GM21528 (cell line): ENCODE measurements at regions not wholly inside any gene's neighbourhood (a gene's known extent, or its start where the extent isn't known, plus 50 kb on each side); places are given as distances from the start of the nearest gene placed in this dataset.

Source experiments
- ATAC-seq: cut with Tn5 transposase; IDR thresholded peaks from one replicate; pipeline ENCODE4 v1.9.1; 2021; ENCODE audit warnings: mild to moderate bottlenecking, moderate library complexity; ENCODE audit not compliant: unreplicated experiment, low FRiP score

- no peak for ATAC-seq
These were observed 84.0 kb upstream of the PALMD start for GRCh38 chr1:99561952-99562351.

- ATAC-seq = no peak
These were observed 80.2 kb upstream of the PALMD start for GRCh38 chr1:99565606-99566289.

GRCh38 chr1:99566290-99567021 is 79.5 kb upstream of the PALMD start:
- no peak for ATAC-seq

DNA sequence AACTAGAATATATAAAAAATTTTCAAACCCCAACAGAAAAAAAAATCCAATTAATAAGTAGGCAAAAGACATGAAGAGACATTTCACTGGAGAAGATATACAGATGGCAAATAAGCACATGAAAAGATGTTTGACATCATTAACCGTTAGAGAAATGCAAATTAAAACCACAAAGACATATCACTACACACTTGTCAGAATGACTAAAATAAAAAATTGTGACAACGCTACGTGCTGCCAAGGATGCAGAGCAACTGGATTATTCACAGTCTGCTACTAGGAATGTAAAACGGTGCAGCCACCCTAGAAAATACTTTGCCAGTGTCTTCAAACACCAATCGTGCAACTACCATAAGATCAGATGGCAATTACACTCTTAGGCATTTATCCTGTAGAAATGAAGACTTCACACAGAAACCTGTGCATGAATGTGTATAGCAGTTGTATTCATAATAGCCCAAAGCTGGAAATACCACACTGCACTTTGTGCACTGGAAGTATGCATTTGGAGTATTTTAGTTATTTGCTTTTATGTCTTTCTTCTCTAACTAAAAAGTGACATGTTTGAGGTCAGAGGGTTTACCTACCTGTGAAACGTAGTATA is 75.3 kb upstream of the PALMD start:
- ATAC-seq = no peak

DNA sequence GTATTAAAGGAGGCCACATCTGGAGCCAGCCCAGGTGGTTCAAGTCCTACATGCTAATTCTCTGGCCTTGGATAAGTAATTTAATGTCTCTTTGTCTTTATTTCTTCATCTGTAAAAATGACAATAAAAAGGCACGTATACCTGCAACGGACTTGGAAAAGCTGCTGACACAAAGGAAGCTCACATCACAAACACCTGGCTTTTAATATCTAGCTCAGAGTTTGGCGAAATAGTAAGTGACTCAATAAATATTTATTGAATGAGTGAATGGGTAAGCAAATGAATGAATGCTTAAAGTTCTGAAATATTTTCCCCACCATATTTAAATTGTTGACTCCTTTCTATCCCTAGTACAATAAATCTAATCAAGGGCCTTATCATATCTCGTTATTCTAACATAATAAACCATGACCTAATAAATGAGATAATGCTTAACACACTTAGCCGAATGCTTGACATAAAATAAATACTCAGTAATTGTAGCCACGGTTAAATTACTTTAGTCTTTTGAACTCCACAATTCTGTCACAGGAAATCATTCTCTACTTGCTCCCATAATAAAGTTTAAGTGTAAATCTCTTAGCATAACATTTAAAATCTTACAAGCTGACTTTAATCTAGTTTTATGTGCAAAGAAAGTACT is 74.7 kb upstream of the PALMD start:
- ATAC-seq = no peak

DNA sequence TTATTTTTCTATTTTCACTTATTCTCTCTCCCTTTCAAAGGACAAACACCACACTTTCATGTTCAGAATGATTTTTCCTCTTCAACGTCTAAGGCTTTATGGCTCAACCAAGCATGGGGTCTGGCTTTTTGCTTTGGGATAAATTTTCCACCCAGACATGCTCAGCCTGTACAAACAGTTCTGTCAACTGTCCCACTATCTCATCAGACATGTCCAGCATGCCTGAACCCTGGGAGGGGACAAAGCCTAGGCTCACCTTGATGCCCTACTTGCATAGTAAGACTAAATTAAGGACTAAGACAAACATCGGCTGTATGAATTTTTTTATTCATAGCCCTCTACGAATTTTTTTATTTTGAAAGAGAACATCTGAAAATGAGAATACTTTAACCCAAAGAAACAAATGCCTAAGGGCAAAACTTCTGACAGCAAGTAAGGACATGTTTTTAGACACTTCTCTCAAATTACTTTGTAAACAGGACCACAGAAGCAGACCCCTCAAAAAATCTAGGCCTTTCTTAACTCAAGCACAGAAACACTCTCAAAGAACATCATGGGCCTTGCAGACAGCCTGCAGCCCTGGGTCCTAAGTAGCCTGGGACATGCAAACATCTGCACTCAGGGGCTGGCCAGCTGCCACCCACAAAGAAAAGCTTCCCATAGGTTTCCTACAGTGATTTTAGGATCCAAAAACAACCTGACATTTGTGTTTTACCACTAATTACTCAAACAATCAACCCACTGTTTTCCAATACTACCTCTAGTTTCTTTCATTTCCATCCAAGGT is 72.3 kb upstream of the PALMD start:
- no peak for ATAC-seq

DNA sequence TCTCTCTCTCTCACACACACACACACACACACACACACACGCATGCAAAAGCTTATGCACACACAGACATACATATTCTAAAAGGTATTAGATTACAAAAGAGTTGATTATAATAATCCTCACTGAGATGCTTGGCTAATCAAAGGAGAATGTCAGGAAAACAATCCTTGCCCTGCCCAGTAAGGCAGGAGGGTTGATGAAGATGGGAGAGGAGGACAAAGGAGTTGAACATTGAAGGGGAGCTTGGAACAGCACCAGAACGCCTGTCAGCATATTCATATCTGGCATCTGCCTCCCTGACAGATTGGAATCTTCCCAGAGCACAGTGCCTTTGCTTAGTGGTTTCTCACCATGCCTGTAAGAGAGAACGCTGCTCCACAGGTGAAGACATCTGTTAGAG is 68.6 kb upstream of the PALMD start:
- ATAC-seq = no peak

- no peak for ATAC-seq
These were observed 66.2 kb upstream of the PALMD start for GRCh38 chr1:99579691-99580172.

GRCh38 chr1:99580451-99580850 is 65.5 kb upstream of the PALMD start:
- no peak for ATAC-seq

- no peak for ATAC-seq
These were observed 58.9 kb upstream of the PALMD start for GRCh38 chr1:99587008-99587407.

- ATAC-seq = no peak
These were observed 56.7 kb upstream of the PALMD start for GRCh38 chr1:99589186-99589636.

- no peak for ATAC-seq
These were observed 55.2 kb upstream of the PALMD start for GRCh38 chr1:99590578-99591209.

DNA sequence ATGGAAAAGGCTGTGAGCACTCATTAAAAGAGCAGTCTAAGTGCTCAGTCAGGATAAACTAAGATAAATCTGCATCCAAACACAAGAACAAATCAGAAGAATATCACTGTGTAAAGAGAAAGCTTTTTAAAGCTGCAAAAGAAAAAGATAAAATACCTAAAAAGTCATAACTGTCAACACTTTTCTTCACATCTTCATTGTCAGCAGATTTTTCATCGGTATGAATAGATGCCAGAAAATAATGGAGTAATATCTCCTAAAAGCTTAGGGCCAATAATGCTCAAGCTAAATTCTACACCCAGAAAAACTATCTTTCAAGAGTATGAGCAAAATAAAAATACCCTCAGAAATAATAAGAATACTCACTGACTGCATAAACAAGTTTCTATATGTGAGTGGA is 54.0 kb upstream of the PALMD start:
- no peak for ATAC-seq

DNA sequence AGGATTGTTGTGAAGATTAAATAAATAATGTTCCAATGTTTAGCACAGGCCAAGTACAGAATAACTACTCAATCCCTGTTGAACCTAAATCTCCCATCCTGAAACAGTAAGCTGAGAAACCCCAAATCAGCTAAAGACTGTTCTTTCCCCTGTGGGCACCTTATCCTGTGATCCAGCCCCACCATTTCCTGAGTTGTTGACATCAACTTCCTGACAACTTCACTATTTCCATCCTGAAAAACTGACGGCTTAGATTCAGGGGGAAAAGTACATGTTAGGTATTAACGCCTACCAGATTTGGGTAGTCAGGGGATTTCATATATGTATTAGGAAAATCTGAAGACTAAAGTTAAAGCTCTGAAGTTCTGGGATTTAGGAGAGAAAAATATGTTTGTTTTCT is 51.7 kb upstream of the PALMD start:
- ATAC-seq = no peak

DNA sequence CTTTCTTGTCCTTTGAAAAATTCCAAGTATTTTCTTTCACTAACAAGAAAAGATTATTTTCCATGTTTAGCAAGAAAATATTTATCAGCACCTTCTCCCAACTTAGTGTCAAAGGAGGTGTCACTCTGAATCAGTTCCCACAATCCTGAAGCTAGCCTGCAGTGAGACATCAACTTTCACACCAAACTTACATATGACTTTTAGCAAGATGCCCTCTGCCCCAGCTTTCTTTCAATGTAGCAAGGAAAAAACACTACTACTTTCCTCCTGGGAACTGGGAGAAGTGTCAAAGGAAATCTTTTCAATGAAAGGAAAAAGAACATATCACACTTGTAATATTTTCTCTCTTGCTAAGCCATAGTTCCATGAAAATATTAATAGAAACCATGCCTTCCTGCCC is 50.9 kb upstream of the PALMD start:
- no peak for ATAC-seq

- ATAC-seq = no peak
These were observed 50.5 kb upstream of the PALMD start for GRCh38 chr1:99595441-99595840.
